IMR-90 (cell line): ENCODE measurements at regions not wholly inside any gene's neighbourhood (a gene's known extent, or its start where the extent isn't known, plus 50 kb on each side); places are given as distances from the start of the nearest gene placed in this dataset.
A peak's percentile ranks its signal among the peaks of the same experiment; 100 is the strongest.

Experiments used
- ATAC-seq: fragments of 200-7000 bp; cut with Tn5 transposase; 2 replicates; pipeline ENCODE4 v1.9.1; 2020; ENCODE audit warnings: low read depth, mild to moderate bottlenecking, moderate library complexity
- BruUV-seq: library from RNA; stranded (reverse); fragments of 400-500 nt; replicated peaks from 2 replicates; lab custom pipeline; 2021; lab: Mats Ljungman, UMichigan
- CTCF ChIA-PET: fragments of 300-600 bp; formaldehyde crosslinking; extraction: SDS; loops from one replicate; lab custom pipeline; 2021; ENCODE audit warnings: antibody characterized with exemption; lab: Yijun Ruan, JAX
- POLR2A ChIA-PET: fragments of 300-600 bp; sonication (Branson Sonifier 250); formaldehyde crosslinking; loops from one replicate; lab custom pipeline; 2022; ENCODE audit warnings: antibody characterized with exemption; ENCODE audit not compliant: unreplicated experiment; lab: Charles Lee
- DNase-seq: peaks from one replicate; pipeline ENCODE4 v3.0.0; 2013
- H2AFZ ChIP-seq: replicated peaks from 2 replicates; pipeline ENCODE3; 2013; ENCODE audit warnings: low read length, mild to moderate bottlenecking; ENCODE audit not compliant: poor library complexity
- H2AK5ac ChIP-seq: 2 replicates; pipeline ENCODE4 v1.6.1; 2013; ENCODE audit warnings: low read depth, low read length, inconsistent platforms
- H2AK9ac ChIP-seq: replicated peaks from 2 replicates; pipeline ENCODE3; 2013; ENCODE audit warnings: mild to moderate bottlenecking, low read depth, low read length, moderate library complexity; ENCODE audit not compliant: poor library complexity
- H2BK120ac ChIP-seq: 2 replicates; pipeline ENCODE4 v1.6.1; 2013; ENCODE audit warnings: low read depth, low read length, inconsistent platforms
- H2BK15ac ChIP-seq: 3 replicates; pipeline ENCODE4 v1.6.1; 2013; ENCODE audit warnings: low read depth, low read length, inconsistent platforms
- H2BK20ac ChIP-seq: 2 replicates; pipeline ENCODE4 v1.6.1; 2013; ENCODE audit warnings: low read depth, mild to moderate bottlenecking, inconsistent platforms, low read length, moderate library complexity
- H2BK5ac ChIP-seq: 2 replicates; pipeline ENCODE4 v1.6.1; 2013; ENCODE audit warnings: mild to moderate bottlenecking, low read depth, low read length, inconsistent platforms; ENCODE audit not compliant: poor library complexity, severe bottlenecking
- H3K14ac ChIP-seq: replicated peaks from 2 replicates; pipeline ENCODE4 v1.6.1; 2013; ENCODE audit warnings: low read depth, low read length, inconsistent platforms
- H3K18ac ChIP-seq: 2 replicates; pipeline ENCODE4 v1.6.1; 2013; ENCODE audit warnings: low read depth, low read length, control low read depth
- H3K23ac ChIP-seq: 2 replicates; pipeline ENCODE4 v1.6.1; 2013; ENCODE audit warnings: low read depth, low read length, inconsistent platforms
- H3K27ac ChIP-seq: 2 replicates; pipeline ENCODE4 v1.5.1; 2013; ENCODE audit warnings: mild to moderate bottlenecking, control low read depth, low read length; ENCODE audit not compliant: insufficient read depth
- H3K27me3 ChIP-seq: 2 replicates; pipeline ENCODE4 v1.6.1; 2013; ENCODE audit warnings: low read length; ENCODE audit not compliant: control insufficient read depth, insufficient read depth
- H3K36me3 ChIP-seq: 2 replicates; pipeline ENCODE4 v1.6.1; 2013; ENCODE audit warnings: low read length, mixed read lengths; ENCODE audit not compliant: control insufficient read depth, insufficient read depth
- H3K4ac ChIP-seq: 2 replicates; pipeline ENCODE4 v1.6.1; 2013; ENCODE audit warnings: low read depth, low read length, inconsistent platforms
- H3K4me1 ChIP-seq: 2 replicates; pipeline ENCODE4 v1.6.1; 2013; ENCODE audit warnings: low read length, mixed read lengths; ENCODE audit not compliant: control insufficient read depth, insufficient read depth
- H3K4me2 ChIP-seq: 2 replicates; pipeline ENCODE4 v1.6.1; 2013; ENCODE audit warnings: low read depth, mild to moderate bottlenecking, control low read depth, low read length, moderate library complexity
- H3K4me3 ChIP-seq: 2 replicates; pipeline ENCODE4 v1.5.1; 2013; ENCODE audit warnings: low read depth, mild to moderate bottlenecking, control low read depth, low read length, moderate library complexity; ENCODE audit not compliant: insufficient read depth
- H3K56ac ChIP-seq: 2 replicates; pipeline ENCODE4 v1.6.1; 2013; ENCODE audit warnings: low read length, inconsistent platforms; ENCODE audit not compliant: insufficient read depth; ENCODE audit errors: extremely low read depth
- H3K79me1 ChIP-seq, 2 experiments: 2 replicates each; pipeline ENCODE4 v1.6.1; 2013; ENCODE audit warnings: low read length in 2 of 2, inconsistent platforms in 1 of 2, low read depth in 1 of 2
- H3K9ac ChIP-seq: 2 replicates; pipeline ENCODE4 v1.6.1; 2013; ENCODE audit warnings: low read depth, low read length, control low read depth
- H3K9me1 ChIP-seq: 2 replicates; pipeline ENCODE4 v1.6.1; 2013; ENCODE audit warnings: low read length, inconsistent platforms; ENCODE audit not compliant: insufficient read depth
- H3K9me3 ChIP-seq: 2 replicates; pipeline ENCODE4 v1.6.1; 2013; ENCODE audit warnings: low read length; ENCODE audit not compliant: control insufficient read depth, insufficient read depth
- H4K20me1 ChIP-seq: 2 replicates; pipeline ENCODE4 v1.6.1; 2013; ENCODE audit warnings: low read length, inconsistent platforms; ENCODE audit not compliant: insufficient read depth
- H4K5ac ChIP-seq: 2 replicates; pipeline ENCODE4 v1.6.1; 2013; ENCODE audit warnings: mild to moderate bottlenecking, low read depth, low read length, control low read depth
- H4K8ac ChIP-seq, 2 experiments: 2 replicates each; pipeline ENCODE4 v1.6.1; 2013; ENCODE audit warnings: low read depth in 2 of 2, low read length in 2 of 2, control low read depth in 1 of 2, inconsistent platforms in 1 of 2
- H4K91ac ChIP-seq: 2 replicates; pipeline ENCODE4 v1.6.1; 2013; ENCODE audit warnings: low read depth, low read length, inconsistent platforms; ENCODE audit not compliant: insufficient read depth
- BHLHE40 ChIP-seq: fragments of 150-350 bp; IDR thresholded peaks from 2 replicates; pipeline ENCODE4 v1.6.1; 2016; ENCODE audit warnings: mild to moderate bottlenecking, low read depth, low read length
- CEBPB ChIP-seq: IDR thresholded peaks from 2 replicates; pipeline ENCODE4 v1.6.1; 2012; ENCODE audit warnings: low read depth, low read length, improper control_type of control experiment
- CHD1 ChIP-seq: IDR thresholded peaks from 2 replicates; pipeline ENCODE4 v1.6.1; 2012; ENCODE audit warnings: low read depth, low read length, improper control_type of control experiment
- CTCF ChIP-seq: conservative IDR thresholded peaks from 2 replicates; pipeline ENCODE4 v1.5.1; 2012; ENCODE audit warnings: mild to moderate bottlenecking, low read depth, low read length, improper control_type of control experiment
- ELK1 ChIP-seq: fragments of 150-350 bp; IDR thresholded peaks from 2 replicates; pipeline ENCODE4 v1.6.1; 2016; ENCODE audit warnings: low read depth, mild to moderate bottlenecking, low read length, moderate library complexity, borderline replicate concordance
- FOS ChIP-seq: fragments of 150-350 bp; IDR thresholded peaks from 2 replicates; pipeline ENCODE4 v1.6.1; 2016; ENCODE audit warnings: low read depth, low read length
- MAZ ChIP-seq: IDR thresholded peaks from 2 replicates; pipeline ENCODE4 v1.6.1; 2012; ENCODE audit warnings: low read depth, mild to moderate bottlenecking, low read length, improper control_type of control experiment, moderate library complexity, borderline replicate concordance
- MXI1 ChIP-seq: IDR thresholded peaks from 2 replicates; pipeline ENCODE4 v1.6.1; 2012; ENCODE audit warnings: low read depth, mild to moderate bottlenecking, low read length, moderate library complexity, borderline replicate concordance
- RAD21 ChIP-seq: IDR thresholded peaks from 2 replicates; pipeline ENCODE4 v1.6.1; 2012; ENCODE audit warnings: low read length, improper control_type of control experiment
- RFX5 ChIP-seq: IDR thresholded peaks from 2 replicates; pipeline ENCODE4 v1.8.0; 2012; ENCODE audit warnings: low read depth, mild to moderate bottlenecking, low read length, moderate library complexity
- SMC3 ChIP-seq: fragments of 150-350 bp; IDR thresholded peaks from 2 replicates; pipeline ENCODE4 v1.6.1; 2016; ENCODE audit warnings: low read depth, mild to moderate bottlenecking, antibody characterized with exemption, low read length, moderate library complexity
- WGBS, 2 experiments: methylation state at CpG; one replicate each; pipeline versions ENCODE4 v1.1.5 to v1.1.7; 2013; ENCODE audit warnings: missing lambda C conversion rate in 2 of 2; ENCODE audit not compliant: insufficient read length in 1 of 2; ENCODE audit errors: extremely low coverage in 2 of 2; 5-methylcytosine and 5-hydroxymethylcytosine counted together
- dilution Hi-C: fragments of 300-500 bp; cut with HindIII; formaldehyde crosslinking; loops from one replicate; pipeline ENCODE4 v1.14.3; 2018; ENCODE audit warnings: low sequenced_read_pairs; ENCODE audit not compliant: unreplicated experiment
- in situ Hi-C: fragments of 300-500 bp; cut with MboI; formaldehyde crosslinking; loops from 3 replicates; pipeline ENCODE4 v1.14.3; 2019; ENCODE audit warnings: low sequenced_read_pairs, inconsistent platforms, mixed read lengths
- intact Hi-C: fragments of 100-400 bp; cut with micrococcal nuclease; formaldehyde crosslinking; loops from 2 replicates; pipeline ENCODE4 v1.10.0; 2022
- TF ChIP-seq, protein P1 (sequence below): fragments of 150-350 bp; IDR thresholded peaks from 2 replicates; pipeline ENCODE4 v1.6.1; 2017; ENCODE audit warnings: mild to moderate bottlenecking, antibody characterized with exemption, low read length, low read depth

GRCh38 chr1:59177756-59178155, 119.1 kb upstream of the FGGY start:
- POLR2A ChIA-PET, result no interaction called here
- H2BK20ac ChIP-seq, result no peak overlapping the region; the same call in 1 of the 2 replicates
- no peak overlapping the region; the same call in 1 of the 2 replicates for H4K91ac ChIP-seq
- no peak overlapping the region for H3K9ac ChIP-seq
- no peaks in the 10 kb centered on the region for H3K79me1 ChIP-seq
- CTCF ChIA-PET, result interaction anchor here (0.8 kb wide), 1 partner anchor 19 kb away, joined by 3 read pairs; no protein-coding TSS in a partner anchor
- H4K20me1 ChIP-seq, result no peaks in the 10 kb centered on the region
- H3K4ac ChIP-seq, result no peak overlapping the region
- H2BK15ac ChIP-seq, result no peak overlapping the region
- no peak for TF ChIP-seq ELK1
- TF ChIP-seq RFX5, result no peak
- TF ChIP-seq CTCF, result no peak
- TF ChIP-seq CEBPB, result no peak
- no peak for TF ChIP-seq BHLHE40
- no peak for TF ChIP-seq CHD1
- TF ChIP-seq, protein P1, sequence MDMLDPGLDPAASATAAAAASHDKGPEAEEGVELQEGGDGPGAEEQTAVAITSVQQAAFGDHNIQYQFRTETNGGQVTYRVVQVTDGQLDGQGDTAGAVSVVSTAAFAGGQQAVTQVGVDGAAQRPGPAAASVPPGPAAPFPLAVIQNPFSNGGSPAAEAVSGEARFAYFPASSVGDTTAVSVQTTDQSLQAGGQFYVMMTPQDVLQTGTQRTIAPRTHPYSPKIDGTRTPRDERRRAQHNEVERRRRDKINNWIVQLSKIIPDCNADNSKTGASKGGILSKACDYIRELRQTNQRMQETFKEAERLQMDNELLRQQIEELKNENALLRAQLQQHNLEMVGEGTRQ, result no peak
- no peak for TF ChIP-seq SMC3
- TF ChIP-seq MXI1, result no peak
- no peak for TF ChIP-seq FOS
- TF ChIP-seq RAD21, result no peak
- no peak for TF ChIP-seq MAZ
- no peak overlapping the region for H2BK5ac ChIP-seq
- no peak overlapping the region for H2BK120ac ChIP-seq
- no peak overlapping the region for H3K56ac ChIP-seq
- H2AK9ac ChIP-seq, result no peak overlapping the region
- intact Hi-C loops (no loop called here), dilution Hi-C loops (no loop called here), in situ Hi-C loops (no loop called here)
- H3K4me3 ChIP-seq, result no peak overlapping the region
- 100% methylated on average over 1 of the region's 2 CpGs; no CpG with 5 or more reads in 1 of the 2 experiments for WGBS, 2 experiments
- no peak overlapping the region for H3K18ac ChIP-seq
- H3K4me1 ChIP-seq, result peaks cover 11% of the 10 kb centered on the region
- no peak overlapping the region for H3K14ac ChIP-seq
- H3K27me3 ChIP-seq, result no peaks in the 10 kb centered on the region
- no peak overlapping the region for H3K27ac ChIP-seq
- DNase-seq (no peak), ATAC-seq (no peak)
- no peak overlapping the region for H2AFZ ChIP-seq
- no peaks in the 10 kb centered on the region; the same call in 1 of the 2 replicates for H3K9me1 ChIP-seq
- no TSS peak for BruUV-seq
- H3K4me2 ChIP-seq, result no peak overlapping the region
- H3K9me3 ChIP-seq, result no peaks in the 10 kb centered on the region
- H3K36me3 ChIP-seq, result no peaks in the 10 kb centered on the region
- H4K5ac ChIP-seq, result no peak overlapping the region
- no peak overlapping the region for H4K8ac ChIP-seq
- H3K23ac ChIP-seq, result no peak overlapping the region
- H2AK5ac ChIP-seq, result peak overlapping the region; percentile 20; the same call in 1 of the 2 replicates
